Daoy (cell line): ENCODE measurements at regions not wholly inside any gene's neighbourhood (a gene's known extent, or its start where the extent isn't known, plus 50 kb on each side); places are given as distances from the start of the nearest gene placed in this dataset.
"Not testable (repeated sequence)": the region's sequence is repeated elsewhere in the genome, so short reads cannot be mapped to it uniquely, and the experiment has no call there.

Experiments
- DNase-seq: peaks from one replicate; pipeline ENCODE4 v3.0.0-alpha.2; 2015; ENCODE audit warnings: low read depth

GRCh38 chr18:10168477-10168876, 254.7 kb downstream of the VAPA start:
- DNase-seq = no peak

GRCh38 chr18:10169064-10169562, 255.3 kb downstream of the VAPA start:
- DNase-seq = peak; percentile 76

GRCh38 chr18:10169814-10170213, 256.0 kb downstream of the VAPA start:
- no peak for DNase-seq

GRCh38 chr18:10170375-10170774, 256.6 kb downstream of the VAPA start:
- no peak for DNase-seq

- not testable (repeated sequence) for DNase-seq
These were observed 261.5 kb downstream of the VAPA start for GRCh38 chr18:10175333-10175732.

GRCh38 chr18:10179326-10179725, 265.5 kb downstream of the VAPA start:
- DNase-seq = not testable (repeated sequence)

- no peak for DNase-seq
These were observed 268.3 kb downstream of the VAPA start for GRCh38 chr18:10182009-10182624.

- no peak for DNase-seq
These were observed 269.7 kb upstream of the APCDD1 start for GRCh38 chr18:10184776-10185175.

- no peak for DNase-seq
These were observed 265.2 kb upstream of the APCDD1 start for GRCh38 chr18:10188971-10189810.

GRCh38 chr18:10190564-10190963, 263.9 kb upstream of the APCDD1 start:
- no peak for DNase-seq

GRCh38 chr18:10193444-10193843, 261.0 kb upstream of the APCDD1 start:
- no peak for DNase-seq

- DNase-seq = no peak
These were observed 259.8 kb upstream of the APCDD1 start for GRCh38 chr18:10194592-10194991.

GRCh38 chr18:10195529-10195928, 258.9 kb upstream of the APCDD1 start:
- no peak for DNase-seq

- no peak for DNase-seq
These were observed 257.3 kb upstream of the APCDD1 start for GRCh38 chr18:10197097-10197496.

GRCh38 chr18:10201226-10201625, 253.2 kb upstream of the APCDD1 start:
- DNase-seq = no peak

- no peak for DNase-seq
These were observed 252.8 kb upstream of the APCDD1 start for GRCh38 chr18:10201659-10202058.

- DNase-seq = no peak
These were observed 251.6 kb upstream of the APCDD1 start for GRCh38 chr18:10202845-10203321.

- peak; percentile 5 for DNase-seq
These were observed 249.3 kb upstream of the APCDD1 start for GRCh38 chr18:10205151-10205550.

GRCh38 chr18:10207682-10208345, 246.6 kb upstream of the APCDD1 start:
- DNase-seq = no peak

GRCh38 chr18:10209302-10209701, 245.1 kb upstream of the APCDD1 start:
- DNase-seq = no peak

- no peak for DNase-seq
These were observed 244.3 kb upstream of the APCDD1 start for GRCh38 chr18:10210057-10210633.

GRCh38 chr18:10213526-10213925, 240.9 kb upstream of the APCDD1 start:
- DNase-seq = no peak
